Body of pancreas (tissue), 4 donors: ENCODE measurements at regions not wholly inside any gene's neighbourhood (a gene's known extent, or its start where the extent isn't known, plus 50 kb on each side); places are given as distances from the start of the nearest gene placed in this dataset.

ENCODE experiments used
- CTCF ChIP-seq, 7 experiments: fragments of 450-650 bp in 4 of 7; fragments of 200-600 bp in 3 of 7; sonication (generic) in 3 of 7; IDR thresholded peaks; one replicate each; pipeline ENCODE4 v1.5.1; 2016 to 2019; ENCODE audit warnings: antibody characterized with exemption in 7 of 7
- POLR2A ChIP-seq, 3 donors: fragments of 450-650 bp; IDR thresholded peaks; one replicate each; pipeline ENCODE4 v1.6.1; 2016; ENCODE audit warnings: antibody characterized with exemption in 3 of 3, mild to moderate bottlenecking in 2 of 3

GRCh38 chr9:86664603-86665002 lies 282.7 kb downstream of the GAS1 start:
- no peak for TF ChIP-seq CTCF (IDR thresholded peaks at IDR 0.05)
- no peak for TF ChIP-seq POLR2A (IDR thresholded peaks at IDR 0.05)
